ENCODE measurements at regions not wholly inside any gene's neighbourhood (a gene's known extent, or its start where the extent isn't known, plus 50 kb on each side); places are given as distances from the start of the nearest gene placed in this dataset.

- H3K4me1 Mint-ChIP-seq (ENCODE audit: insufficient read depth, unreplicated experiment): no peaks in the 10 kb centered on the region
- ChIA-PET CTCF (no interaction called here), POLR2A (no interaction called here)
- H3K4me3 Mint-ChIP-seq (ENCODE audit: unreplicated experiment): no peak overlapping the region
- no peak for TF ChIP-seq CTCF (IDR thresholded peaks at IDR 0.05; ENCODE audit: unreplicated experiment)
- no peaks in the 10 kb centered on the region for H3K36me3 Mint-ChIP-seq (ENCODE audit: insufficient read depth, unreplicated experiment)
- H3K9me3 Mint-ChIP-seq (ENCODE audit: unreplicated experiment): no peaks in the 10 kb centered on the region
- no peaks in the 10 kb centered on the region for H3K27me3 Mint-ChIP-seq (ENCODE audit: insufficient read depth, unreplicated experiment)
- DNase-seq (ENCODE audit: unreplicated experiment): no peak
- no TSS peak for BruUV-seq (replicated peaks)
- no peak overlapping the region for H3K27ac Mint-ChIP-seq (ENCODE audit: low read depth, unreplicated experiment)
- intact Hi-C loops (cut with micrococcal nuclease): no loop called here
Observed at GRCh38 chr15:55008421-55008820, 188.3 kb downstream of the RSL24D1 start.

- no peak overlapping the region for H3K27ac Mint-ChIP-seq (ENCODE audit: low read depth, unreplicated experiment)
- no peak for TF ChIP-seq CTCF (IDR thresholded peaks at IDR 0.05; ENCODE audit: unreplicated experiment)
- no peak overlapping the region for H3K4me3 Mint-ChIP-seq (ENCODE audit: unreplicated experiment)
- ChIA-PET POLR2A (no interaction called here), CTCF (no interaction called here)
- no peaks in the 10 kb centered on the region for H3K9me3 Mint-ChIP-seq (ENCODE audit: unreplicated experiment)
- no peak for DNase-seq (ENCODE audit: unreplicated experiment)
- no TSS peak for BruUV-seq (replicated peaks)
- intact Hi-C loops (cut with micrococcal nuclease): no loop called here
- H3K36me3 Mint-ChIP-seq (ENCODE audit: insufficient read depth, unreplicated experiment): no peaks in the 10 kb centered on the region
- H3K27me3 Mint-ChIP-seq (ENCODE audit: insufficient read depth, unreplicated experiment): no peaks in the 10 kb centered on the region
- no peaks in the 10 kb centered on the region for H3K4me1 Mint-ChIP-seq (ENCODE audit: insufficient read depth, unreplicated experiment)
Observed at GRCh38 chr15:55007561-55007960, 189.2 kb downstream of the RSL24D1 start.

GRCh38 chr15:55005679-55006078, 191.1 kb downstream of the RSL24D1 start:
- intact Hi-C loops (cut with micrococcal nuclease): no loop called here
- no peak for TF ChIP-seq CTCF (IDR thresholded peaks at IDR 0.05; ENCODE audit: unreplicated experiment)
- ChIA-PET POLR2A (no interaction called here), CTCF (interaction anchor here (0.9 kb wide), 1 partner anchor 83 kb away, joined by 3 read pairs; no protein-coding TSS in a partner anchor)
- no peak overlapping the region for H3K27ac Mint-ChIP-seq (ENCODE audit: low read depth, unreplicated experiment)
- DNase-seq (ENCODE audit: unreplicated experiment): no peak
- H3K27me3 Mint-ChIP-seq (ENCODE audit: insufficient read depth, unreplicated experiment): no peaks in the 10 kb centered on the region
- H3K9me3 Mint-ChIP-seq (ENCODE audit: unreplicated experiment): no peaks in the 10 kb centered on the region
- no peaks in the 10 kb centered on the region for H3K4me1 Mint-ChIP-seq (ENCODE audit: insufficient read depth, unreplicated experiment)
- BruUV-seq (replicated peaks): no TSS peak
- no peaks in the 10 kb centered on the region for H3K36me3 Mint-ChIP-seq (ENCODE audit: insufficient read depth, unreplicated experiment)
- no peak overlapping the region for H3K4me3 Mint-ChIP-seq (ENCODE audit: unreplicated experiment)

GRCh38 chr15:55003965-55004873, 192.5 kb downstream of the RSL24D1 start:
- CTCF ChIA-PET: interaction anchor here (0.7 to 1.0 kb wide), 2 partner anchors 8 to 21 kb away, joined by 3 read pairs; no protein-coding TSS in a partner anchor

More at GRCh38 chr15:55003965-55004873, 192.5 kb downstream of the RSL24D1 start:
- no peaks in the 10 kb centered on the region for H3K36me3 Mint-ChIP-seq (ENCODE audit: insufficient read depth, unreplicated experiment)
- intact Hi-C loops (cut with micrococcal nuclease): no loop called here
- no peak overlapping the region for H3K27ac Mint-ChIP-seq (ENCODE audit: low read depth, unreplicated experiment)
- H3K9me3 Mint-ChIP-seq (ENCODE audit: unreplicated experiment): no peaks in the 10 kb centered on the region
- no peak overlapping the region for H3K4me3 Mint-ChIP-seq (ENCODE audit: unreplicated experiment)
- no peaks in the 10 kb centered on the region for H3K4me1 Mint-ChIP-seq (ENCODE audit: insufficient read depth, unreplicated experiment)
- POLR2A ChIA-PET: no interaction called here
- TF ChIP-seq CTCF (IDR thresholded peaks at IDR 0.05; ENCODE audit: unreplicated experiment): no peak
- DNase-seq (ENCODE audit: unreplicated experiment): no peak
- no peaks in the 10 kb centered on the region for H3K27me3 Mint-ChIP-seq (ENCODE audit: insufficient read depth, unreplicated experiment)
- no TSS peak for BruUV-seq (replicated peaks)
